Brain microvascular endothelial cell (primary cell): ENCODE measurements at regions not wholly inside any gene's neighbourhood (a gene's known extent, or its start where the extent isn't known, plus 50 kb on each side); places are given as distances from the start of the nearest gene placed in this dataset.

Experiments
- DNase-seq: peaks from one replicate; pipeline ENCODE4 v3.0.0-alpha.2; 2020
- H3K27ac ChIP-seq: fragments of 250-450 bp; sonication (Bioruptor Pico); 2 replicates; pipeline ENCODE4 v1.5.1; 2020; ENCODE audit warnings: mild to moderate bottlenecking, moderate library complexity
- H3K27me3 ChIP-seq: fragments of 250-450 bp; sonication (Bioruptor Pico); replicated peaks from 2 replicates; pipeline ENCODE4 v1.5.1; 2020; ENCODE audit warnings: mild to moderate bottlenecking
- H3K36me3 ChIP-seq: fragments of 250-450 bp; sonication (Bioruptor Pico); replicated peaks from 2 replicates; pipeline ENCODE4 v1.5.1; 2020; ENCODE audit warnings: mild to moderate bottlenecking
- H3K4me3 ChIP-seq: 2 replicates; pipeline ENCODE4 v1.5.1; 2011; ENCODE audit warnings: low read depth, mild to moderate bottlenecking, control low read depth, low read length, moderate library complexity
- in situ Hi-C: cut with HindIII; loops from 2 replicates; pipeline ENCODE4 v1.10.0; 2017; ENCODE audit warnings: low sequenced_read_pairs, low pct_ligation_motif_present
- TF ChIP-seq, protein P1 (sequence below): IDR thresholded peaks from 2 replicates; pipeline ENCODE4 v1.5.1; 2011; ENCODE audit warnings: low read depth, mild to moderate bottlenecking, moderate library complexity, low read length, control low read depth, inconsistent platforms; ENCODE audit errors: missing control alignments

DNA sequence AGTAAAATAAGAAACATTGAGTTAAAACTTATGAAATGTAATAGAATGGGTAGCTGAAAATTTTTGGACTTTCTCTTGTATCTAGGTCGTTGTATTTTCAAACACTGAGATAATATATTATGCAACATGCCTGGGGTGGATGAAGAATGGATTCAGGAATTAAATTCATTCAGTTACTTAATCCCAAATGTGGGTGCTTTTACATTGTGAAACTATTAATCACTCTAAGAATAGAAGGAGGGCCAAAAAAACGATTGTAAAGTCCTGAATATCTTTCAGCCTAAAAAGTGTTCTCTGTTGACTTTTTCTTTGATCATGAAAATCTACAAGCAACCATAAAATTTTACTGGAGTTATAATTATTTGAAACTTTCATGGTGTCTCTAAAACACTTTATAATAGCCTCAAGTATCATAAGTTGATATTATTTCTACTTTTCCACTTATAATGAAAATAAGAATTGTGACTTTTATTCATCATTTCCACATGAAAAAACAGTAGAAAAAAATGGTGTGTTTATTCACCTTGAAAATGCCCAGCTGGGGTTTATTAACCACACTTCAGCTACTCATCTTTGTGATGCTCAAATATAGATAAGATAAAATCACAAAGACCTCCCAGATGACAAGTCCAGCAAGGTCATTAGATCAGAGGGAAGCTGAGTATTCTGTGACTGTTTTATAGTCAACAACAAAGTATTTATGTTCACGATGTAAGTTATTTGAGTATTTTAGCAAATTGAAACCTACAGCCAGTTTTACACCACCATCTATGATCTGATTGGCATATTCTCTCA, 619.9 kb upstream of the SOX9 start:
- in situ Hi-C loops: no loop called here
- TF ChIP-seq, protein P1, sequence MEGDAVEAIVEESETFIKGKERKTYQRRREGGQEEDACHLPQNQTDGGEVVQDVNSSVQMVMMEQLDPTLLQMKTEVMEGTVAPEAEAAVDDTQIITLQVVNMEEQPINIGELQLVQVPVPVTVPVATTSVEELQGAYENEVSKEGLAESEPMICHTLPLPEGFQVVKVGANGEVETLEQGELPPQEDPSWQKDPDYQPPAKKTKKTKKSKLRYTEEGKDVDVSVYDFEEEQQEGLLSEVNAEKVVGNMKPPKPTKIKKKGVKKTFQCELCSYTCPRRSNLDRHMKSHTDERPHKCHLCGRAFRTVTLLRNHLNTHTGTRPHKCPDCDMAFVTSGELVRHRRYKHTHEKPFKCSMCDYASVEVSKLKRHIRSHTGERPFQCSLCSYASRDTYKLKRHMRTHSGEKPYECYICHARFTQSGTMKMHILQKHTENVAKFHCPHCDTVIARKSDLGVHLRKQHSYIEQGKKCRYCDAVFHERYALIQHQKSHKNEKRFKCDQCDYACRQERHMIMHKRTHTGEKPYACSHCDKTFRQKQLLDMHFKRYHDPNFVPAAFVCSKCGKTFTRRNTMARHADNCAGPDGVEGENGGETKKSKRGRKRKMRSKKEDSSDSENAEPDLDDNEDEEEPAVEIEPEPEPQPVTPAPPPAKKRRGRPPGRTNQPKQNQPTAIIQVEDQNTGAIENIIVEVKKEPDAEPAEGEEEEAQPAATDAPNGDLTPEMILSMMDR: no peak
- Histone ChIP-seq H3K36me3 (no peaks in the 10 kb centered on the region), H3K4me3 (no peak overlapping the region), H3K27me3 (no peaks in the 10 kb centered on the region), H3K27ac (no peak overlapping the region)
- DNase-seq: no peak

- H3K27ac ChIP-seq: no peak overlapping the region
- in situ Hi-C loops: no loop called here
- no peak overlapping the region for H3K4me3 ChIP-seq
- TF ChIP-seq, protein P1: no peak
- no peak for DNase-seq
- no peaks in the 10 kb centered on the region for H3K36me3 ChIP-seq
- H3K27me3 ChIP-seq: no peaks in the 10 kb centered on the region
Measured at GRCh38 chr17:71501711-71502110, 619.1 kb upstream of the SOX9 start.

DNA sequence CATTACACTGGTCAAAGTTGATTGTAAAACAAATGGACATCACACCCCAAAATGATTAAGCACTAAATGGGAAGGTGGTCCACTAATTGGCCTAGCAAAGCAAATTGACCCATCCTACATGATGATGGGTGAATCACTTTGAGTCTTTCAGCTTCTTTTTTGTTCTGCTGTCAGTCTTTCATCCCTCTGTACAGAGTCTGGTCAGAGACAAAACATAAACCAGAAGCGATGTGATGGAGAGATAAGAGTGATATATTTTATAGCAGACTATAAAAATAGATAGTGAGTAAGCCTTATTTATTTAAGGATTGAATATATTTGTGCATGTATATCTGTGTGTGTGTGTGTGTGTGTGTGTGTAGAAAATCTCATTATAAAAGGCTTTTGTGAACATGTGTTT, 618.4 kb upstream of the SOX9 start:
- DNase-seq: no peak
- Histone ChIP-seq H3K36me3 (no peaks in the 10 kb centered on the region), H3K27ac (no peak overlapping the region), H3K27me3 (no peaks in the 10 kb centered on the region), H3K4me3 (no peak overlapping the region)
- TF ChIP-seq, protein P1: no peak
- in situ Hi-C loops: no loop called here

DNA sequence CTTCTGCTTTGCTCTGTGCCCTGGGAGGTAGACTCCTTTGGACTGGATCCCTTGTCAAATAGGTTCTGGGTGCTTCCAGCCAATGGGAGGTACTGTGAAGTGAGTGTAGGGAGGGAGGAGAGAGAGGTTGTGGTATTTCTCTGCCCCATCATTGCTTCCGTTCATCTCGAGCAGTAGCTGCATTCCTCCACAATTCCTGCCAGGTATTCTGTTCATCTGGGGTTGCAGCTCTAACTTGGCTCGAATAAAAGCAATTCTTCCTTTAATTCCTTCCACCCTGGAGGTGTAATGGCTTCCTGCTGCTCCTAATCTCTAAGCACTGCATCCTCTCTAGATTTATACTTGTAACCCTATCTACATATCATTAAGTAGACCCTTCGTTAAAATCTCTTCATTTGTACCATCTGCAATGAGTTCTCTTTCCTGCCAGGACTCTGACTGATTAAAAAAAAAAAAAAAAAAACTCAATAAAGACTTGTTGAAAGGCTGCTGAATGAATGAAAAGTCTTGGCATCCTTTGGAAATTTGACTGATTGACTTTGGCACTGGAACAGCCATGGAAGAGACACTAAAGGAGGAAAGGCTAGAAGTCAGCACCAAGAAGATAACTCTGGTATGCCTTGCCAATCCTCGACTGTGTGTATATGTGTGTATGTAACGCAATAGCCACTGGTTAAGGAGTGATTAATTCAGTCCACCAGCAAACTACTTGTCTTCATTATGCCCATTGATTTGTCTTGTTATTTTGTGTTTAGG, 616.9 kb upstream of the SOX9 start:
- no peak for DNase-seq
- Histone ChIP-seq H3K27me3 (no peaks in the 10 kb centered on the region), H3K36me3 (no peaks in the 10 kb centered on the region), H3K27ac (no peak overlapping the region), H3K4me3 (no peak overlapping the region)
- in situ Hi-C loops: no loop called here
- TF ChIP-seq, protein P1: no peak

GRCh38 chr17:71505200-71505599, 615.6 kb upstream of the SOX9 start:
- in situ Hi-C loops: no loop called here
- DNase-seq: no peak
- TF ChIP-seq, protein P1: no peak
- H3K27ac ChIP-seq: no peak overlapping the region
- H3K4me3 ChIP-seq: no peak overlapping the region
- no peaks in the 10 kb centered on the region for H3K36me3 ChIP-seq
- H3K27me3 ChIP-seq: no peaks in the 10 kb centered on the region
